ENCODE measurements at regions not wholly inside any gene's neighbourhood (a gene's known extent, or its start where the extent isn't known, plus 50 kb on each side); places are given as distances from the start of the nearest gene placed in this dataset.

DNA sequence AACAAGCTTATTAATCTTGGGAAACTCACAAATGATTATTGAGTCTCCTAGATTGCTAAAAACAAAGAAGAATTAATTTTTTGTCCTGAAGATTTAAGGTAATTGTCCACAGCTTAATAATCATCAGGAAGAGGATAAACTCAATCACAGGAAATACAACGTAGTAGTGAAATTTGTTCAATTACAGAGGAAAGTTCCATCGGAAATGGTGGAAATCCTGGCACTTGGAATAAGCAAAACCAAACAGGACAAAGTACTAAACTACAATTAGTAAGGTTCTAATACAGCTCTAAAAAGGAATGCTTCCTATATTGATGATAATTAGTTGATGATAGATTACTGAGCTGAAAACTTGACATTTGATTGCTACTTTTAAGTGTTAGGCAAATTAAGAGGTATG, 485.4 kb downstream of the USP25 start:
- Histone ChIP-seq H3K79me2 (replicated peaks; ENCODE audit: insufficient read depth) (no peaks in the 10 kb centered on the region), H3K27ac (ENCODE audit: low read depth) (no peak overlapping the region), H3F3A (replicated peaks; ENCODE audit: low read depth) (no peaks in the 10 kb centered on the region), H3K4me3 (no peak overlapping the region), H3K4me1 (ENCODE audit: insufficient read depth) (no peaks in the 10 kb centered on the region), H3K27me3 (ENCODE audit: insufficient read depth) (no peaks in the 10 kb centered on the region), H3K4me2 (no peak overlapping the region), H3K9me2 (ENCODE audit: insufficient read depth) (no peaks in the 10 kb centered on the region), H4K20me1 (replicated peaks; ENCODE audit: insufficient read depth) (no peaks in the 10 kb centered on the region), H3K36me3 (ENCODE audit: insufficient read depth) (no peaks in the 10 kb centered on the region), H2AFZ (no peak overlapping the region)
- no peak overlapping the region for H3K27ac Mint-ChIP-seq
- ATAC-seq, result no peak
- TF ChIP-seq EZH2phosphoT487 (IDR thresholded peaks at IDR 0.05; ENCODE audit: unreplicated experiment) (no peak), ZNF462 (CRISPR knock-in tag; IDR thresholded peaks at IDR 0.05) (no peak), ZNF331 (CRISPR knock-in tag; IDR thresholded peaks at IDR 0.05; ENCODE audit: low read depth) (no peak), CTCF (conservative IDR thresholded peaks at IDR 0.05; ENCODE audit: low read depth in 2 of 2) (no peak), NANOG (IDR thresholded peaks at IDR 0.05; ENCODE audit: borderline replicate concordance) (no peak), EZH2 (IDR thresholded peaks at IDR 0.05; ENCODE audit: low read depth, unreplicated experiment) (no peak), STAT1 (IDR thresholded peaks at IDR 0.05; ENCODE audit: unreplicated experiment) (no peak), POLR2AphosphoS5 (IDR thresholded peaks at IDR 0.05; ENCODE audit: low read depth) (no peak), REST (IDR thresholded peaks at IDR 0.05; ENCODE audit: unreplicated experiment) (no peak), JUNB (IDR thresholded peaks at IDR 0.05; ENCODE audit: unreplicated experiment) (no peak), ZNF114 (CRISPR knock-in tag; IDR thresholded peaks at IDR 0.05) (no peak), CREB1 (CRISPR knock-in tag; IDR thresholded peaks at IDR 0.05; ENCODE audit: low read depth) (no peak)
- TF ChIP-seq, protein P1, sequence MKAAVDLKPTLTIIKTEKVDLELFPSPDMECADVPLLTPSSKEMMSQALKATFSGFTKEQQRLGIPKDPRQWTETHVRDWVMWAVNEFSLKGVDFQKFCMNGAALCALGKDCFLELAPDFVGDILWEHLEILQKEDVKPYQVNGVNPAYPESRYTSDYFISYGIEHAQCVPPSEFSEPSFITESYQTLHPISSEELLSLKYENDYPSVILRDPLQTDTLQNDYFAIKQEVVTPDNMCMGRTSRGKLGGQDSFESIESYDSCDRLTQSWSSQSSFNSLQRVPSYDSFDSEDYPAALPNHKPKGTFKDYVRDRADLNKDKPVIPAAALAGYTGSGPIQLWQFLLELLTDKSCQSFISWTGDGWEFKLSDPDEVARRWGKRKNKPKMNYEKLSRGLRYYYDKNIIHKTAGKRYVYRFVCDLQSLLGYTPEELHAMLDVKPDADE (IDR thresholded peaks at IDR 0.05), result no peak
- no peaks in the 10 kb centered on the region for H3K27me3 Mint-ChIP-seq (ENCODE audit: insufficient read depth, low read depth, poor library complexity)
- DNase-seq (ENCODE audit: low spot score), result no peak
- no peaks in the 10 kb centered on the region for H3K4me1 Mint-ChIP-seq
- no peaks in the 10 kb centered on the region for H3K9me3 Mint-ChIP-seq
- H3K4me3 Mint-ChIP-seq, result no peak overlapping the region
- no peaks in the 10 kb centered on the region for H3K36me3 Mint-ChIP-seq (ENCODE audit: low read depth)

All from GM23338 (cell line).